ENCODE measurements at regions not wholly inside any gene's neighbourhood (a gene's known extent, or its start where the extent isn't known, plus 50 kb on each side); places are given as distances from the start of the nearest gene placed in this dataset.

DNA sequence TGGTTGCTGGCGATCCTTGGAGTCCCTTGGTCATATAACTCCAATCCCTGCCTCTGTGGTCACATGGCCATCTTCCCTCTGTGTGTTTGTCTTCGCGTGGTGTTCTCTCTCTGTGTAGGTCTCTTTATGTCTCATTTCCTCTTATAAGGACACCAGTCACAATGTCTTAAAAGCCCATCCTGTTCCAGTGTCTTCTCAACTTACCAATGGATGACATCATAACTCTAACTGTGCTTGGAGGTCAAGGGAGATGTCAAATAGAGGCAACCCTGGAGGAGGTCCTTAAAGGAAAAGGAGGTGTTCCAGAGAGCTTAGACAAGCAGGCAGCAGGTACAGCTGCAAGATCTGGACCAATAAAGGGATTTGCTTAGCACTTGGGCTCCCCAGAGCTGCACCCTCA lies 143.0 kb downstream of the BUB3 start:
- no peak for TF ChIP-seq CTCF (IDR thresholded peaks at IDR 0.05; ENCODE audit: poor library complexity, severe bottlenecking)
- no peaks in the 10 kb centered on the region for H3K27me3 ChIP-seq (ENCODE audit: insufficient read depth, poor library complexity, severe bottlenecking)
- ATAC-seq (ENCODE audit: low read depth) (no peak), DNase-seq (ENCODE audit: low spot score) (no peak)
- H3K27ac ChIP-seq (ENCODE audit: poor library complexity, severe bottlenecking): no peak overlapping the region
- H3K9me3 ChIP-seq (ENCODE audit: severe bottlenecking): no peaks in the 10 kb centered on the region
- no peak overlapping the region for H3K4me3 ChIP-seq (ENCODE audit: severe bottlenecking)
- no peaks in the 10 kb centered on the region for H3K4me1 ChIP-seq (ENCODE audit: insufficient read depth, poor library complexity, severe bottlenecking)
- no peaks in the 10 kb centered on the region for H3K36me3 ChIP-seq (ENCODE audit: low read depth)

DNA sequence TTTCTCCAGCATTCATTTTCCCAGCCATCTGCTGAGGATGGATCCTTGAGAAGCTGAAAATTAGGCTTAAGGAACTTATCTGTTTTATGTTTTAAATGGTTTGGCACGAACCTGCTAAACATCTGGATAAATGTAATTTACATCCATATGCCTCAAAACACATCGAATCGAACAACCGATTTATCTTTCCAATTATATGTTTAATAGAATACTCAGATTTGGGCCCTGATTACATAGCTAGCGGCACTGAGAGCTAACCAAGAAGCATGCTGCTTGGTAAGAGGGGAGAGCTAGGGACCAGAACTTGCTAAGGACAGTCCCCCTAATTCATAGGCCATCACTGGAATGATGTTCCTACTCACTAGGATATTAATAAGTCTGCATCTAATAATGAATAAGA lies 144.4 kb downstream of the BUB3 start:
- H3K9me3 ChIP-seq (ENCODE audit: severe bottlenecking): no peaks in the 10 kb centered on the region
- TF ChIP-seq CTCF (IDR thresholded peaks at IDR 0.05; ENCODE audit: poor library complexity, severe bottlenecking): no peak
- no peak for DNase-seq (ENCODE audit: low spot score)
- no peaks in the 10 kb centered on the region for H3K27me3 ChIP-seq (ENCODE audit: insufficient read depth, poor library complexity, severe bottlenecking)
- no peaks in the 10 kb centered on the region for H3K4me1 ChIP-seq (ENCODE audit: insufficient read depth, poor library complexity, severe bottlenecking)
- ATAC-seq (ENCODE audit: low read depth): no peak
- no peaks in the 10 kb centered on the region for H3K36me3 ChIP-seq (ENCODE audit: low read depth)
- H3K27ac ChIP-seq (ENCODE audit: poor library complexity, severe bottlenecking): no peak overlapping the region
- H3K4me3 ChIP-seq (ENCODE audit: severe bottlenecking): no peak overlapping the region

DNA sequence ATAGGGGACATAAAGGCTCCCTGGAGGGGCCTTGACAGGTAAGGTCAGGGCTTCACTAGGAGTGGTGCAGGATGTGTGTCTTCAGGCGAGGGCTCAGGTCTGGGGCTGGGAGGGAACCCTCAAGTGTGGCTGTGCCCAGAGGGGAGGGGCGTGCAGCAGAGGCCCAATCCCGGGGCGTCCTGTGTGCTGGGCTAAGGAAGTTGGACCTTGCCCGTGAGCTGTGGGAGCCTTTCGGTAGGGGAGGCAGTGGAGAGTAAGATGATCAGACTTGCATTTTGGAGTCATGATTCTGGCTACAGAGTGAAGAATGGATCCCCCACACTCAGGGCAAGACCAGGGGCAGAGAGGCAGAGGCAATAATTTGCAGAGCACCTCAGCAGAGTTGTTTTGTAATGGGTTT lies 145.4 kb downstream of the BUB3 start:
- no peaks in the 10 kb centered on the region for H3K9me3 ChIP-seq (ENCODE audit: severe bottlenecking)
- H3K27ac ChIP-seq (ENCODE audit: poor library complexity, severe bottlenecking): no peak overlapping the region
- no peak overlapping the region for H3K4me3 ChIP-seq (ENCODE audit: severe bottlenecking)
- no peak for ATAC-seq (ENCODE audit: low read depth)
- no peak for TF ChIP-seq CTCF (IDR thresholded peaks at IDR 0.05; ENCODE audit: poor library complexity, severe bottlenecking)
- H3K4me1 ChIP-seq (ENCODE audit: insufficient read depth, poor library complexity, severe bottlenecking): no peaks in the 10 kb centered on the region
- no peak for DNase-seq (ENCODE audit: low spot score)
- no peaks in the 10 kb centered on the region for H3K36me3 ChIP-seq (ENCODE audit: low read depth)
- no peaks in the 10 kb centered on the region for H3K27me3 ChIP-seq (ENCODE audit: insufficient read depth, poor library complexity, severe bottlenecking)

DNA sequence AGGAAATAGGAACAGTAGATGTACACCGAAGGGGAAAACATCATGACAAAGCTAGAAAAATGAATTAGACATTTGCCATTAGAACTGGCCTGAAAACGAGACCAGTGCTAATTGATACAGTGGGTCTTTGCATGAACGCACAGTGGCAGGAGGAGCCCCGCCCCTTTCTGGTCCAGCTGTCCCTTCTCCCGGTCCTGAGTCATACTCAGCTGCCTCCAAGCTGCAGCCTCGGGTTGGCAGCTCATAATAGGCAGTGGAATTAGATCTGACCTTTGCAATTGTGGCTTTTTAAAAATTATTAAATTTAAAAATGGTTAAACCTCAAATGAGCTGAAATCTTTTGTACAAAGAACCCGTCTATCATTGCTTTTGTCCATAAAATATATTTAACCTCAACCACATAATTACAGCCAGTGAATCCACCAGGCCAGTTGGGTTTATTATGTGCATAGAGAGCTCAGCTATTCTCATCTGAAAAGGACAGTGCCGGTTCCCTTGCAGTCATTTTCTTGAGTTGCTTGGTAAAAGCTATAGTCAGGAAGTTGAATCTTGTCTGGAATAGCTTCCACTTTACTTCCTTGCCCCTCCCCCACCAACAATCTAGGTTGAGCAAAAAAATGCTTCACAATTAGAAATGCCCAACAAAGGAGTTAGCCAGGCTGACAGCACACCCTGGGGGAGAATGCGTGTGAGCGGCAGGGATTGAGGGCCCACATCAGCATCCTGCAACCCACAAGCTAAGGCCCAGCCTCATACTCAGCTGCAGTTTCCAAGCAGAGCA lies 147.1 kb downstream of the BUB3 start:
- no peaks in the 10 kb centered on the region for H3K27me3 ChIP-seq (ENCODE audit: insufficient read depth, poor library complexity, severe bottlenecking)
- no peak overlapping the region for H3K27ac ChIP-seq (ENCODE audit: poor library complexity, severe bottlenecking)
- TF ChIP-seq CTCF (IDR thresholded peaks at IDR 0.05; ENCODE audit: poor library complexity, severe bottlenecking): no peak
- no peaks in the 10 kb centered on the region for H3K36me3 ChIP-seq (ENCODE audit: low read depth)
- ATAC-seq (ENCODE audit: low read depth) (peak; percentile 85), DNase-seq (ENCODE audit: low spot score) (no peak)
- no peak overlapping the region for H3K4me3 ChIP-seq (ENCODE audit: severe bottlenecking)
- no peaks in the 10 kb centered on the region for H3K4me1 ChIP-seq (ENCODE audit: insufficient read depth, poor library complexity, severe bottlenecking)
- H3K9me3 ChIP-seq (ENCODE audit: severe bottlenecking): no peaks in the 10 kb centered on the region

DNA sequence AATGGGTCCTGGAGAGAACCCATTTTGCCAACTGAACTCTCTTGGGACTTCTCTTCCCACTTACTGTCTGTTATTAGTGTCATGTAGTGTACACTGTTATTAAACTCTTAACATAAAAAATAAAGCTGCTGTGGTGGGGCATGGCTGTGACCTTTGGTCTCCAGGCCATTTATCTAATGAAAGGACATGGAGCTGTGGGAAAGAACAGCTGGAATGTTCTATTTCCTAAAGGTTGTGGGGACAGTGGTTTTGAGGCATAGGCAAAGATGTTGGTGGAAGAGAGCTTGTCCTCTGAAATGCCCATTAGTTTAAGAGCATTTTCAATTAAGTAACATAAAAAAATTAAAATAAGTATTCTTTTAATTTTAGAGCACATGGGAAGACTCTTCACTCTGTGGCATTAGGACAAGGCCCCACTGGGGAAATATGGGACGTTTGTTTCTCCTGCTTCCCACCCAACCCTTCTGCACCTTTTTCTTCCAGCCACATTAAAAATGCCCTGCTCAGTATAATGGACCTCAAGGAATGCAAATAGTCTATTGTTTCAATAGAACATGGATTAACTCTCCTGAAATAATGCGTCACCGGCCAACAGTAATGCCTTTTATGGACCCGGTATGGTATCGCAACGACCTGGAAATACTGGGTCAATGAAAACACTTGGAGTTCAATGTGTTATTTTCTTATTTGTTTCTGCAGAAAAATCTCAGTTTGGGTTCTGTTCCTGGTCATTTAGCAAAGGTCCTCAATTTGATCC lies 149.6 kb downstream of the BUB3 start:
- Histone ChIP-seq H3K4me1 (ENCODE audit: insufficient read depth, poor library complexity, severe bottlenecking) (no peaks in the 10 kb centered on the region), H3K4me3 (ENCODE audit: severe bottlenecking) (no peak overlapping the region), H3K27ac (ENCODE audit: poor library complexity, severe bottlenecking) (no peak overlapping the region), H3K36me3 (ENCODE audit: low read depth) (no peaks in the 10 kb centered on the region), H3K27me3 (ENCODE audit: insufficient read depth, poor library complexity, severe bottlenecking) (no peaks in the 10 kb centered on the region), H3K9me3 (ENCODE audit: severe bottlenecking) (no peaks in the 10 kb centered on the region)
- no peak for TF ChIP-seq CTCF (IDR thresholded peaks at IDR 0.05; ENCODE audit: poor library complexity, severe bottlenecking)
- ATAC-seq (ENCODE audit: low read depth) (no peak), DNase-seq (ENCODE audit: low spot score) (no peak)
